Neural cell (in vitro differentiated cells): ENCODE measurements at regions not wholly inside any gene's neighbourhood (a gene's known extent, or its start where the extent isn't known, plus 50 kb on each side); places are given as distances from the start of the nearest gene placed in this dataset.

ENCODE experiments used
- H2AFZ ChIP-seq: fragments of 200-600, 300-800 bp; sonication (generic), shearing (Covaris generic); 2 replicates; pipeline ENCODE4 v1.6.0; 2014; ENCODE audit warnings: low read depth, mild to moderate bottlenecking, antibody characterized with exemption, low read length, moderate library complexity
- H3F3A ChIP-seq: fragments of 200-600 bp; shearing (Covaris generic); 2 replicates; pipeline ENCODE4 v1.6.1; 2016; ENCODE audit warnings: mild to moderate bottlenecking, moderate library complexity, mixed read lengths, antibody characterized with exemption, low read length; ENCODE audit not compliant: insufficient read depth, poor library complexity, severe bottlenecking
- H3K27ac ChIP-seq: fragments of 200-600, 300-800 bp; sonication (generic), shearing (Covaris generic); 2 replicates; pipeline ENCODE4 v1.5.1; 2014; ENCODE audit warnings: mild to moderate bottlenecking, low read length, moderate library complexity
- H3K27me3 ChIP-seq: fragments of 300-800, 200-600 bp; sonication (generic), shearing (Covaris generic); 2 replicates; pipeline ENCODE4 v1.6.0; 2014; ENCODE audit warnings: mild to moderate bottlenecking, low read depth, low read length, moderate library complexity; ENCODE audit not compliant: insufficient read depth
- H3K36me3 ChIP-seq: fragments of 300-800, 200-600 bp; sonication (generic), shearing (Covaris generic); 2 replicates; pipeline ENCODE4 v1.5.1; 2014; ENCODE audit warnings: mild to moderate bottlenecking, antibody characterized with exemption, low read length, moderate library complexity; ENCODE audit not compliant: insufficient read depth
- H3K4me2 ChIP-seq: fragments of 300-800, 200-600 bp; sonication (generic), shearing (Covaris generic); 2 replicates; pipeline ENCODE4 v1.6.0; 2014; ENCODE audit warnings: mild to moderate bottlenecking, low read length
- H3K4me3 ChIP-seq: fragments of 300-800, 200-600 bp; sonication (generic), shearing (Covaris generic); 2 replicates; pipeline ENCODE4 v1.5.1; 2014; ENCODE audit warnings: mild to moderate bottlenecking, low read length, moderate library complexity
- H3K79me2 ChIP-seq: fragments of 200-600 bp; shearing (Covaris generic); replicated peaks from 2 replicates; pipeline ENCODE4 v1.6.0; 2014; ENCODE audit warnings: mild to moderate bottlenecking, low read length, moderate library complexity; ENCODE audit not compliant: insufficient read depth
- H3K9ac ChIP-seq: fragments of 300-800, 200-600 bp; sonication (generic), shearing (Covaris generic); 2 replicates; pipeline ENCODE4 v1.6.1; 2016; ENCODE audit warnings: mild to moderate bottlenecking, low read length, mixed read lengths
- H3K9me2 ChIP-seq: fragments of 200-600 bp; shearing (Covaris generic); 2 replicates; pipeline ENCODE4 v1.6.1; 2016; ENCODE audit warnings: mild to moderate bottlenecking, low read length, mixed read lengths; ENCODE audit not compliant: insufficient read depth
- H3K9me3 ChIP-seq: fragments of 200-600, 300-800 bp; sonication (generic), shearing (Covaris generic); 2 replicates; pipeline ENCODE4 v1.6.1; 2016; ENCODE audit warnings: mild to moderate bottlenecking, mixed run types, low read length, moderate library complexity, mixed read lengths
- H4K20me1 ChIP-seq: fragments of 200-600 bp; shearing (Covaris generic); 2 replicates; pipeline ENCODE4 v1.6.1; 2016; ENCODE audit warnings: mild to moderate bottlenecking, mixed run types; ENCODE audit not compliant: insufficient read depth
- CTCF ChIP-seq: fragments of 450-650 bp; IDR thresholded peaks from 2 replicates; pipeline ENCODE4 v1.5.1; 2014; ENCODE audit warnings: antibody characterized with exemption, mild to moderate bottlenecking, moderate library complexity; ENCODE audit not compliant: poor library complexity, severe bottlenecking
- EP300 ChIP-seq: fragments of 450-650 bp; conservative IDR thresholded peaks from 2 replicates; pipeline ENCODE4 v1.6.1; 2014; ENCODE audit warnings: antibody characterized with exemption, mild to moderate bottlenecking, moderate library complexity; ENCODE audit not compliant: poor library complexity, severe bottlenecking
- EZH2 ChIP-seq: fragments of 200-600, 300-800 bp; shearing (Covaris generic), sonication (generic); IDR thresholded peaks from 2 replicates; pipeline ENCODE4 v1.6.1; 2014; ENCODE audit warnings: antibody characterized with exemption, low read length, borderline replicate concordance, mild to moderate bottlenecking; ENCODE audit not compliant: insufficient read depth, poor library complexity, severe bottlenecking
- MXI1 ChIP-seq: fragments of 450-650 bp; conservative IDR thresholded peaks from 2 replicates; pipeline ENCODE4 v1.6.1; 2014; ENCODE audit warnings: antibody characterized with exemption, mild to moderate bottlenecking; ENCODE audit not compliant: poor library complexity, severe bottlenecking
- POLR2AphosphoS5 ChIP-seq: IDR thresholded peaks from 2 replicates; pipeline ENCODE4 v1.6.1; 2012
- RAD21 ChIP-seq: fragments of 450-650 bp; conservative IDR thresholded peaks from 2 replicates; pipeline ENCODE4 v1.6.1; 2014; ENCODE audit warnings: antibody characterized with exemption, mild to moderate bottlenecking, moderate library complexity
- SMC3 ChIP-seq: fragments of 450-650 bp; conservative IDR thresholded peaks from 2 replicates; pipeline ENCODE4 v1.6.1; 2014; ENCODE audit warnings: antibody characterized with exemption, mild to moderate bottlenecking, moderate library complexity; ENCODE audit not compliant: poor library complexity
- TAF1 ChIP-seq: IDR thresholded peaks from 2 replicates; pipeline ENCODE4 v1.6.1; 2012; ENCODE audit warnings: low read depth
- TF ChIP-seq, protein P1 (sequence below): IDR thresholded peaks from 2 replicates; pipeline ENCODE4 v1.6.1; 2012; ENCODE audit warnings: borderline replicate concordance

DNA sequence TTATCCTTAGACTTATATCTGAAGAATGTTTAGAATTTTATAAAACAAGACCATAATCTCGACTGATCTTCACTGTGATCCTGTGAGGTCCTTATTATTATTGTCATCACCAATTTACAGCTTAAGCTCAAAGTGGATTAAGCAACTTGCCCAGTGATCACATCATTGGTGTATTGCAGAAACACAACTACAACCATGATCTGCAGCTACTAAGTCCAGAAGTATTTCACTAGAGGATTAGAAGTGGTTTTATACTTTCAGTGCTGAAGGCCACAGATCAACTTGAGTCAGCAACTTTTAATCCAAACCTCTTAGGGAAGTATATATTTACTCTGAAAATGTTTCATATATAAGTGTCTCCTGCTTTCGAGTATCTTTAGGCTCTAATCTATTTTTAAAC is 624.3 kb upstream of the SOX9 start:
- no peaks in the 10 kb centered on the region for H3K9me2 ChIP-seq
- no peaks in the 10 kb centered on the region for H4K20me1 ChIP-seq
- no peaks in the 10 kb centered on the region for H3K36me3 ChIP-seq
- H3K27me3 ChIP-seq: no peaks in the 10 kb centered on the region
- no peak overlapping the region for H3K27ac ChIP-seq
- H3K9ac ChIP-seq: no peak overlapping the region
- no peaks in the 10 kb centered on the region for H3K79me2 ChIP-seq
- no peaks in the 10 kb centered on the region for H3F3A ChIP-seq
- H3K4me3 ChIP-seq: no peak overlapping the region
- no peak for TF ChIP-seq EZH2
- TF ChIP-seq SMC3: no peak
- no peak for TF ChIP-seq POLR2AphosphoS5
- no peak for TF ChIP-seq MXI1
- no peak for TF ChIP-seq TAF1
- no peak for TF ChIP-seq RAD21
- no peak for TF ChIP-seq CTCF
- TF ChIP-seq, protein P1, sequence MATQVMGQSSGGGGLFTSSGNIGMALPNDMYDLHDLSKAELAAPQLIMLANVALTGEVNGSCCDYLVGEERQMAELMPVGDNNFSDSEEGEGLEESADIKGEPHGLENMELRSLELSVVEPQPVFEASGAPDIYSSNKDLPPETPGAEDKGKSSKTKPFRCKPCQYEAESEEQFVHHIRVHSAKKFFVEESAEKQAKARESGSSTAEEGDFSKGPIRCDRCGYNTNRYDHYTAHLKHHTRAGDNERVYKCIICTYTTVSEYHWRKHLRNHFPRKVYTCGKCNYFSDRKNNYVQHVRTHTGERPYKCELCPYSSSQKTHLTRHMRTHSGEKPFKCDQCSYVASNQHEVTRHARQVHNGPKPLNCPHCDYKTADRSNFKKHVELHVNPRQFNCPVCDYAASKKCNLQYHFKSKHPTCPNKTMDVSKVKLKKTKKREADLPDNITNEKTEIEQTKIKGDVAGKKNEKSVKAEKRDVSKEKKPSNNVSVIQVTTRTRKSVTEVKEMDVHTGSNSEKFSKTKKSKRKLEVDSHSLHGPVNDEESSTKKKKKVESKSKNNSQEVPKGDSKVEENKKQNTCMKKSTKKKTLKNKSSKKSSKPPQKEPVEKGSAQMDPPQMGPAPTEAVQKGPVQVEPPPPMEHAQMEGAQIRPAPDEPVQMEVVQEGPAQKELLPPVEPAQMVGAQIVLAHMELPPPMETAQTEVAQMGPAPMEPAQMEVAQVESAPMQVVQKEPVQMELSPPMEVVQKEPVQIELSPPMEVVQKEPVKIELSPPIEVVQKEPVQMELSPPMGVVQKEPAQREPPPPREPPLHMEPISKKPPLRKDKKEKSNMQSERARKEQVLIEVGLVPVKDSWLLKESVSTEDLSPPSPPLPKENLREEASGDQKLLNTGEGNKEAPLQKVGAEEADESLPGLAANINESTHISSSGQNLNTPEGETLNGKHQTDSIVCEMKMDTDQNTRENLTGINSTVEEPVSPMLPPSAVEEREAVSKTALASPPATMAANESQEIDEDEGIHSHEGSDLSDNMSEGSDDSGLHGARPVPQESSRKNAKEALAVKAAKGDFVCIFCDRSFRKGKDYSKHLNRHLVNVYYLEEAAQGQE: no peak
- TF ChIP-seq EP300: no peak
- no peak overlapping the region for H3K4me2 ChIP-seq
- H2AFZ ChIP-seq: no peak overlapping the region
- H3K9me3 ChIP-seq: no peaks in the 10 kb centered on the region

DNA sequence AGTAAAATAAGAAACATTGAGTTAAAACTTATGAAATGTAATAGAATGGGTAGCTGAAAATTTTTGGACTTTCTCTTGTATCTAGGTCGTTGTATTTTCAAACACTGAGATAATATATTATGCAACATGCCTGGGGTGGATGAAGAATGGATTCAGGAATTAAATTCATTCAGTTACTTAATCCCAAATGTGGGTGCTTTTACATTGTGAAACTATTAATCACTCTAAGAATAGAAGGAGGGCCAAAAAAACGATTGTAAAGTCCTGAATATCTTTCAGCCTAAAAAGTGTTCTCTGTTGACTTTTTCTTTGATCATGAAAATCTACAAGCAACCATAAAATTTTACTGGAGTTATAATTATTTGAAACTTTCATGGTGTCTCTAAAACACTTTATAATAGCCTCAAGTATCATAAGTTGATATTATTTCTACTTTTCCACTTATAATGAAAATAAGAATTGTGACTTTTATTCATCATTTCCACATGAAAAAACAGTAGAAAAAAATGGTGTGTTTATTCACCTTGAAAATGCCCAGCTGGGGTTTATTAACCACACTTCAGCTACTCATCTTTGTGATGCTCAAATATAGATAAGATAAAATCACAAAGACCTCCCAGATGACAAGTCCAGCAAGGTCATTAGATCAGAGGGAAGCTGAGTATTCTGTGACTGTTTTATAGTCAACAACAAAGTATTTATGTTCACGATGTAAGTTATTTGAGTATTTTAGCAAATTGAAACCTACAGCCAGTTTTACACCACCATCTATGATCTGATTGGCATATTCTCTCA is 619.9 kb upstream of the SOX9 start:
- Histone ChIP-seq H3K4me3 (no peak overlapping the region), H3K27ac (no peak overlapping the region), H3K36me3 (no peaks in the 10 kb centered on the region), H3K4me2 (no peak overlapping the region), H4K20me1 (no peaks in the 10 kb centered on the region), H3F3A (no peaks in the 10 kb centered on the region), H3K9me2 (no peaks in the 10 kb centered on the region), H3K27me3 (no peaks in the 10 kb centered on the region), H3K79me2 (no peaks in the 10 kb centered on the region), H3K9me3 (no peaks in the 10 kb centered on the region), H3K9ac (no peak overlapping the region), H2AFZ (no peak overlapping the region)
- TF ChIP-seq POLR2AphosphoS5: no peak
- no peak for TF ChIP-seq CTCF
- TF ChIP-seq SMC3: no peak
- TF ChIP-seq, protein P1: no peak
- TF ChIP-seq EZH2: no peak
- TF ChIP-seq MXI1: no peak
- no peak for TF ChIP-seq TAF1
- TF ChIP-seq EP300: no peak
- no peak for TF ChIP-seq RAD21
